ENCODE measurements at regions not wholly inside any gene's neighbourhood (a gene's known extent, or its start where the extent isn't known, plus 50 kb on each side); places are given as distances from the start of the nearest gene placed in this dataset.

- TF ChIP-seq EZH2 (IDR thresholded peaks at IDR 0.05; ENCODE audit: borderline replicate concordance, low read length) (no peak), CTCF (conservative IDR thresholded peaks at IDR 0.05 in 1 of 2, IDR thresholded peaks at IDR 0.05 in 1 of 2; ENCODE audit: extremely low read depth in 1 of 2, insufficient read depth in 1 of 2, low read depth in 1 of 2, low read length in 2 of 2) (no peak)
Observed at GRCh38 chr16:80092681-80093080, 448.1 kb upstream of the DYNLRB2 start.
